ENCODE measurements at regions not wholly inside any gene's neighbourhood (a gene's known extent, or its start where the extent isn't known, plus 50 kb on each side); places are given as distances from the start of the nearest gene placed in this dataset.

DNA sequence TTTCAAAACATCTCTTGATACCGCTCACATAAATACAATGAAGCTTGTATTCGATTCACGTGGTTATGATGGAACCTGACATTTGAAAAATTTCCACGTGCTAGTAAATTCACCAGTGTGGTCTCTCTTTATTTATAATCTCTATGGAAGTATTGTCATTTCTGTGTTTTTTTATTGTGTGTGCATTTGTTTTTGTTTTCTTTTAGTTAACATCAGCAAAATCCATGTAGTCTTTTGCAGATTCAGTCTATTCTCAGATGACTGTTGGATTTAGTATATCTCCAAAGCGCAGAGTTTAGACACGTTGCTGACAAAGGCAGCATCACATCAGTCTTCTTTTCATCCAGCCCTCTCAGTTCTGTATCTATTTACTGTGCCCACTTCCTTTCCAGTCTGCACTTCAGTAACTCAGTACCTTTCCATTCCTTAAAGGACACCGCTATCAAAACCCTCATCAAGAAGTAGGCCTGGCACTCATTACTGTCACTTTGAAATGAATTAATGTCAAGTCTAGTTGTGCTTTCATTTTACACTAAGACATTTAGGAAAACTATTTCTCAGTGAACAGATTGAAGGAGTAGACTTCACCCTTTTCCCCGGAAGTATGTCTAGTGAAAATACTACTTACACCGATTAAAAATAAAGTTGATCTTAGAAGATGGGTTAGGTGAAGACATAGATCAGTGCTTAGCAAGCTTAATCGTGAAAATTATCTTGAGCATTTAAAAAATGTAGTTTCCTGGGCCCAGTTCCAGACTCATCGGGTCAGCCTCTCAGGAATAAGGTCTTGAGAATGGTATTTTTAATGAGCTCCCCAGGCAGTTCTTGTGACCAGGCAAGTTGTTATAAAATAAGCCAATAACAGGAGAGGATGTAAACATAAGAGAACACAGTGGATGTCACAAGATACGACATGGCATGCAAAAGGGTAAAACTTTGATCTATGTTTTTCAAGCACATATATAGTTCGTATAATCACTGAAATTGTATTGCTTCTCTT, 506.8 kb upstream of the ZEB2 start:
- H3K27ac Mint-ChIP-seq: no peak overlapping the region
- POLR2A ChIA-PET: no interaction called here
- no peaks in the 10 kb centered on the region for H3K4me1 Mint-ChIP-seq
- H3K36me3 Mint-ChIP-seq (ENCODE audit: low read depth): no peaks in the 10 kb centered on the region
- no peaks in the 10 kb centered on the region for H3K27me3 Mint-ChIP-seq
- CTCF ChIA-PET: no interaction called here
- DNase-seq: no peak
- H3K4me3 Mint-ChIP-seq: no peak overlapping the region
- H3K9me3 Mint-ChIP-seq: no peaks in the 10 kb centered on the region

GRCh38 chr2:145025382-145025781, 505.5 kb upstream of the ZEB2 start:
- Mint-ChIP-seq H3K9me3 (no peaks in the 10 kb centered on the region), H3K27me3 (no peaks in the 10 kb centered on the region), H3K4me3 (no peak overlapping the region), H3K27ac (no peak overlapping the region), H3K36me3 (ENCODE audit: low read depth) (no peaks in the 10 kb centered on the region), H3K4me1 (no peaks in the 10 kb centered on the region)
- POLR2A ChIA-PET: no interaction called here
- DNase-seq: no peak
- CTCF ChIA-PET: no interaction called here

DNA sequence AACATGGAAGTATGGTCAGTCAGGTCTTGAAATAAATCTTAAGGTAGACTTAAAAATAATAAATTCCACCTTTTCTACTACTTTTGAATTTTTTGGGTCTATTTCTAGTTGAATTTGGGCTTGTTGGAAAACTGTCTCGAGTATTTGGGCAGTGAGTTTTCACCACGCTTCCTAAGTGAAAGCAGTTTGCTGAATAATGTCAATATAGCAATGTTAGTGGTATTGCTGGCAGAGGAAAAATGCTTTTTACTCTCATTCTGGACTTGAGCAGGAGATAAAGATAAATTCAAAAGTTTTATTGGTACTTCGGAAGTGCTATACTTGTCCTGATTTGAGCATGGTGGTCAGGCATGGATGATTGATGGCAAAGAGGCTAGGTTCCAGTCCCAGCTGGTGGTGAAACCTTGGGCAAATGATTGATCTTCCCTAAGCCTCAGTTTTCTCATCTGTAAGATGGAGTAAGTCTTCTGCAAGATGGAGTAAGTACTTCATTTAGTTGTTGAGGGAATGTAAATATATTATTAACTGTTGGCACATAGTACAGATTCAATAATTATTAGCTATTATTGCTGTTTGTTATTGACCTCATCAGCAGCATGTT, 503.5 kb upstream of the ZEB2 start:
- no peak overlapping the region for H3K27ac Mint-ChIP-seq
- no peaks in the 10 kb centered on the region for H3K27me3 Mint-ChIP-seq
- H3K4me1 Mint-ChIP-seq: no peaks in the 10 kb centered on the region
- H3K4me3 Mint-ChIP-seq: no peak overlapping the region
- DNase-seq: no peak
- POLR2A ChIA-PET: no interaction called here
- CTCF ChIA-PET: no interaction called here
- H3K9me3 Mint-ChIP-seq: no peaks in the 10 kb centered on the region
- no peaks in the 10 kb centered on the region for H3K36me3 Mint-ChIP-seq (ENCODE audit: low read depth)

DNA sequence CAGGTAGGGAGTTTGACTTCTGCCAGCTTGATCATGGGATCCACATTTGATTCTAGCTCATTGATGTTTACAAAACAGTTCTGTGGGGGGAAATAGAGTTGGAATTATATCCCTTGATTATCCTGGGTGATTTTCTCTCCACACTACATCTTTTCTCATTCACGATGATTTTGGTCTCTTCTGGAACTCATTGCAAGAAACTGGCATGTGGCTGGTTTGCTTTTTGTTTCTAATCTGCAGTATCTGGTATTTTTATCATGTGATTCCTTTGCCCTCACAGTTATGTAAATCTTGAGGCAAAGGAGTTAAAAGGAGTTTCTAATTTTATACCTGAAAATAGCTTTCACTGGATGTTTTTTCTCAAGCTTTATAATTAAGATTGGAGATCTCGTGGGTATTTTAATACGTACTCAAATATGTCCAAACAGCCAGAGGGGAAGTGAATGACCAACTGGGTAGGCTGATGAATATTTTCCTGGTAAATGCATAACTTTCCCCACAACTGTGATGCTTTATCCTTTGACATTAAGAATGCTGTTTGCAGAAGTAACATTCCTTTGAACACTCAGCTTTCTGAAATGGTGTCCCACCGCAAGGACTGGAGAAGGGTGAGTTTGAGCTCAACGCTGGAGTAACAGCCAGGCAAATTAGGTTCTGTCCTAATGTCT, 502.9 kb upstream of the ZEB2 start:
- CTCF ChIA-PET: no interaction called here

GRCh38 chr2:145021962-145022665, 502.2 kb upstream of the ZEB2 start:
- H3K36me3 Mint-ChIP-seq (ENCODE audit: low read depth): no peaks in the 10 kb centered on the region
- DNase-seq: no peak
- ChIA-PET CTCF (no interaction called here), POLR2A (no interaction called here)
- H3K4me1 Mint-ChIP-seq: no peaks in the 10 kb centered on the region
- H3K27ac Mint-ChIP-seq: no peak overlapping the region
- H3K27me3 Mint-ChIP-seq: no peaks in the 10 kb centered on the region
- H3K9me3 Mint-ChIP-seq: no peaks in the 10 kb centered on the region
- H3K4me3 Mint-ChIP-seq: no peak overlapping the region

More for the DNA sequence above, 502.9 kb upstream of the ZEB2 start:
- Mint-ChIP-seq H3K27me3 (no peaks in the 10 kb centered on the region), H3K9me3 (no peaks in the 10 kb centered on the region), H3K4me1 (no peaks in the 10 kb centered on the region), H3K27ac (no peak overlapping the region), H3K4me3 (no peak overlapping the region), H3K36me3 (ENCODE audit: low read depth) (no peaks in the 10 kb centered on the region)
- DNase-seq: no peak
- POLR2A ChIA-PET: no interaction called here

DNA sequence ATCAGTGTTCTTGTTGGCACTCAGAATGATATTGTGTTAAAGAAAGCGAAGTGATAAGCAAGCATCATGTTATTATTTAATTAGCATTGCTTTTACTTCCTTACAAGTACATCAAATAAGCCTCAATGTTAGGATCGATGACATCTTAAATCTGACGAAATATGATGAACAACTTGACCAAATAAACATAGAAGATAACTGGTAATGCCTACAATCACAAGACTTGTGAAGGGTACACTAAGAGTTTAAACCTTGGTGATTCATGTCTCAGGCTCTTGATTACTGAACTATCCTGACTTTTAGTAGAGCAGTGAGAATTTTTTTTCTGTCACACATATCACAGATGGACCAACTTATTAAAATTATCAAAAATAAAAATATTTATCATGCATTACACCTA, 500.8 kb upstream of the ZEB2 start:
- no peak overlapping the region for H3K27ac Mint-ChIP-seq
- POLR2A ChIA-PET: no interaction called here
- no peaks in the 10 kb centered on the region for H3K27me3 Mint-ChIP-seq
- H3K9me3 Mint-ChIP-seq: no peaks in the 10 kb centered on the region
- no peaks in the 10 kb centered on the region for H3K36me3 Mint-ChIP-seq (ENCODE audit: low read depth)
- no peak for DNase-seq
- CTCF ChIA-PET: no interaction called here
- H3K4me3 Mint-ChIP-seq: no peak overlapping the region
- H3K4me1 Mint-ChIP-seq: no peaks in the 10 kb centered on the region

- Mint-ChIP-seq H3K27ac (no peak overlapping the region), H3K4me3 (no peak overlapping the region), H3K9me3 (no peaks in the 10 kb centered on the region), H3K36me3 (ENCODE audit: low read depth) (no peaks in the 10 kb centered on the region), H3K4me1 (no peaks in the 10 kb centered on the region), H3K27me3 (no peaks in the 10 kb centered on the region)
- POLR2A ChIA-PET: no interaction called here
- CTCF ChIA-PET: no interaction called here
- DNase-seq: no peak
Observed at GRCh38 chr2:145020139-145020538, 500.2 kb upstream of the ZEB2 start.

DNA sequence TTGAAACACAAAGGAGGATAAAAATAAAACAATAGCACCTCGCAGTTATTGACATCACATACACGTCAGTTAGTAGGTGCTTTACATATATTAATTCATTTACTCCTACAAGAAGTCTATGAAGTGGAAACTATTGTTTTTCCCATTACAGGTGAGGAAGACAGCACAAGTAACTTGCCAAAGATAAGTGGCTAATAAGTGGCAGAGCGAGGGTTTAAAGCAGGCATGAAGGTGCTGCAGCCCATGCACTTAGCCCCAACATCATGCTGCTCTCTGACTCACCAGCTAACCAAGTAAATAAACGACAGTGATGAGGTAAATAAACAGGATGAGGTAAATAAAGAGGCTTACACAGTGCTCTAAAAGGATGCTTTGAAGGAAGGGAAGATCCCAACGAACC, 498.6 kb upstream of the ZEB2 start:
- Mint-ChIP-seq H3K27ac (no peak overlapping the region), H3K4me3 (no peak overlapping the region), H3K27me3 (no peaks in the 10 kb centered on the region), H3K9me3 (no peaks in the 10 kb centered on the region), H3K4me1 (no peaks in the 10 kb centered on the region), H3K36me3 (ENCODE audit: low read depth) (no peaks in the 10 kb centered on the region)
- ChIA-PET CTCF (no interaction called here), POLR2A (no interaction called here)
- no peak for DNase-seq

DNA sequence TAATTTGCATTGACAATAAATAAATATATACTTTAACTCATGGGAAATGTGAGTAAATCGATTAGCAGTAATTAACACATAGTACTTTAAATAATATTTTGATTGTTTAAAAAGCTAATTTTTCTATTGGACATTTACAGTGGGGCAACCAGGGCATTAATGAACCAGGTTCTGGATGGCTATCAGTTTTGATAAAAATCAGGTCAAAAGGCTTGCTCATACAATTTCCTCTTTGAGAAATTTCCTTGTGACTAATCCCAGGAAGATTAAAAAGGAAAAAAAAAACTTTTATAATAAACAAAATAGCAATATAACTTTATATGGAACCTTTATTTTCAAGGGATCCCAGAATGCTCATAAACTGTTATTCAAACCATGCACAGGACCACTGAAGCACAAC, 497.2 kb upstream of the ZEB2 start:
- Mint-ChIP-seq H3K9me3 (no peaks in the 10 kb centered on the region), H3K4me1 (no peaks in the 10 kb centered on the region), H3K4me3 (no peak overlapping the region), H3K27me3 (no peaks in the 10 kb centered on the region), H3K36me3 (ENCODE audit: low read depth) (no peaks in the 10 kb centered on the region), H3K27ac (no peak overlapping the region)
- ChIA-PET POLR2A (no interaction called here), CTCF (no interaction called here)
- DNase-seq: no peak

- no peak overlapping the region for H3K27ac Mint-ChIP-seq
- no peaks in the 10 kb centered on the region for H3K27me3 Mint-ChIP-seq
- no peaks in the 10 kb centered on the region for H3K9me3 Mint-ChIP-seq
- no peak overlapping the region for H3K4me3 Mint-ChIP-seq
- H3K4me1 Mint-ChIP-seq: no peaks in the 10 kb centered on the region
- no peak for DNase-seq
- H3K36me3 Mint-ChIP-seq (ENCODE audit: low read depth): no peaks in the 10 kb centered on the region
- ChIA-PET CTCF (no interaction called here), POLR2A (no interaction called here)
Observed at GRCh38 chr2:145016711-145017110, 496.8 kb upstream of the ZEB2 start.

GRCh38 chr2:145015561-145015960, 495.6 kb upstream of the ZEB2 start:
- CTCF ChIA-PET: no interaction called here
- DNase-seq: no peak
- Mint-ChIP-seq H3K9me3 (no peaks in the 10 kb centered on the region), H3K4me3 (no peak overlapping the region), H3K27ac (no peak overlapping the region), H3K36me3 (ENCODE audit: low read depth) (no peaks in the 10 kb centered on the region), H3K4me1 (no peaks in the 10 kb centered on the region), H3K27me3 (no peaks in the 10 kb centered on the region)
- POLR2A ChIA-PET: no interaction called here

- POLR2A ChIA-PET: no interaction called here
- no peak overlapping the region for H3K4me3 Mint-ChIP-seq
- no peaks in the 10 kb centered on the region for H3K27me3 Mint-ChIP-seq
- H3K9me3 Mint-ChIP-seq: no peaks in the 10 kb centered on the region
- DNase-seq: no peak
- CTCF ChIA-PET: no interaction called here
- H3K4me1 Mint-ChIP-seq: no peaks in the 10 kb centered on the region
- H3K27ac Mint-ChIP-seq: no peak overlapping the region
- no peaks in the 10 kb centered on the region for H3K36me3 Mint-ChIP-seq (ENCODE audit: low read depth)
Observed at GRCh38 chr2:145012806-145013205, 492.9 kb upstream of the ZEB2 start.

- POLR2A ChIA-PET: no interaction called here
- Mint-ChIP-seq H3K36me3 (ENCODE audit: low read depth) (no peaks in the 10 kb centered on the region), H3K4me1 (no peaks in the 10 kb centered on the region)
Observed at GRCh38 chr2:145012214-145012670, 492.3 kb upstream of the ZEB2 start.

More at GRCh38 chr2:145012214-145012670, 492.3 kb upstream of the ZEB2 start:
- CTCF ChIA-PET: no interaction called here
- Mint-ChIP-seq H3K27me3 (no peaks in the 10 kb centered on the region), H3K27ac (no peak overlapping the region), H3K4me3 (no peak overlapping the region), H3K9me3 (no peaks in the 10 kb centered on the region)
- no peak for DNase-seq
